AG10803 (cell line): ENCODE measurements at regions not wholly inside any gene's neighbourhood (a gene's known extent, or its start where the extent isn't known, plus 50 kb on each side); places are given as distances from the start of the nearest gene placed in this dataset.

ENCODE experiments used
- DNase-seq: peaks from one replicate; pipeline ENCODE4 v3.0.0; 2010; ENCODE audit warnings: low read depth
- H3K4me3 ChIP-seq: 2 replicates; pipeline ENCODE4 v1.5.1; 2011; ENCODE audit warnings: mild to moderate bottlenecking, low read length, control low read depth
- CTCF ChIP-seq: conservative IDR thresholded peaks from 2 replicates; pipeline ENCODE4 v1.5.1; 2011; ENCODE audit warnings: mild to moderate bottlenecking, low read length, control low read depth, inconsistent platforms

GRCh38 chr3:82287562-82287961 lies 526.1 kb upstream of the GBE1 start:
- DNase-seq = no peak
- TF ChIP-seq CTCF = no peak
- H3K4me3 ChIP-seq = no peak overlapping the region

- no peak for DNase-seq
- no peak for TF ChIP-seq CTCF
- H3K4me3 ChIP-seq = no peak overlapping the region
Measured at GRCh38 chr3:82281205-82281604, 519.8 kb upstream of the GBE1 start.

GRCh38 chr3:82276992-82277391 lies 515.5 kb upstream of the GBE1 start:
- DNase-seq = no peak
- no peak for TF ChIP-seq CTCF
- no peak overlapping the region for H3K4me3 ChIP-seq

GRCh38 chr3:82274897-82275296 lies 513.5 kb upstream of the GBE1 start:
- DNase-seq = no peak
- no peak for TF ChIP-seq CTCF
- H3K4me3 ChIP-seq = no peak overlapping the region

GRCh38 chr3:82265747-82266146 lies 504.3 kb upstream of the GBE1 start:
- no peak for TF ChIP-seq CTCF
- no peak overlapping the region for H3K4me3 ChIP-seq
- DNase-seq = no peak

- H3K4me3 ChIP-seq = no peak overlapping the region
- DNase-seq = no peak
- TF ChIP-seq CTCF = no peak
Measured at GRCh38 chr3:82262193-82262592, 500.7 kb upstream of the GBE1 start.

- no peak overlapping the region for H3K4me3 ChIP-seq
- DNase-seq = no peak
- no peak for TF ChIP-seq CTCF
Measured at GRCh38 chr3:82261637-82262036, 500.2 kb upstream of the GBE1 start.
